H1 (cell line): ENCODE measurements at regions not wholly inside any gene's neighbourhood (a gene's known extent, or its start where the extent isn't known, plus 50 kb on each side); places are given as distances from the start of the nearest gene placed in this dataset.

ENCODE experiments used
- CBX5 ChIP-seq: fragments of 300-800, 300-1000 bp; sonication (generic); IDR thresholded peaks from 2 replicates; pipeline ENCODE4 v1.7.1; 2016; ENCODE audit warnings: antibody characterized with exemption, low read length, low read depth
- CTBP2 ChIP-seq: IDR thresholded peaks from 2 replicates; pipeline ENCODE4 v1.7.0; 2011; ENCODE audit warnings: borderline replicate concordance, mild to moderate bottlenecking, moderate library complexity, mixed read lengths, low read length; ENCODE audit not compliant: insufficient read depth, insufficient read length
- E2F6 ChIP-seq: IDR thresholded peaks from 2 replicates; pipeline ENCODE4 v1.6.1; 2012; ENCODE audit warnings: inconsistent platforms
- EP300 ChIP-seq, 2 experiments: IDR thresholded peaks; 1 replicate in 1 of 2; 2 replicates in 1 of 2; pipeline ENCODE4 v1.6.1; 2011 to 2012; ENCODE audit warnings: low read depth in 2 of 2, low read length in 2 of 2, mild to moderate bottlenecking in 2 of 2, borderline replicate concordance in 1 of 2, inconsistent platforms in 1 of 2, moderate library complexity in 1 of 2
- GTF2F1 ChIP-seq: IDR thresholded peaks from 2 replicates; pipeline ENCODE4 v1.6.1; 2012; ENCODE audit warnings: low read depth, low read length, improper control_type of control experiment, borderline replicate concordance
- HDAC6 ChIP-seq: IDR thresholded peaks from one replicate; pipeline ENCODE4 v1.7.1; 2012; ENCODE audit warnings: low read depth, mild to moderate bottlenecking, inconsistent platforms, low read length, moderate library complexity
- JUN ChIP-seq: IDR thresholded peaks from 2 replicates; pipeline ENCODE4 v1.6.1; 2011; ENCODE audit warnings: low read depth, mild to moderate bottlenecking, improper control_type of control experiment, low read length
- KDM5A ChIP-seq: fragments of 200-600 bp; IDR thresholded peaks from 2 replicates; pipeline ENCODE4 v1.7.1; 2012; ENCODE audit warnings: mild to moderate bottlenecking, low read length, inconsistent platforms, mixed read lengths
- POLR2AphosphoS5 ChIP-seq: IDR thresholded peaks from 2 replicates; pipeline ENCODE4 v1.6.1; 2011; ENCODE audit warnings: low read depth, low read length
- POU5F1 ChIP-seq: IDR thresholded peaks from 2 replicates; pipeline ENCODE4 v1.6.1; 2011; ENCODE audit warnings: low read depth, mild to moderate bottlenecking, low read length, moderate library complexity
- SP2 ChIP-seq: IDR thresholded peaks from 2 replicates; pipeline ENCODE4 v1.6.1; 2012; ENCODE audit warnings: mild to moderate bottlenecking, low read length, inconsistent platforms
- TBP ChIP-seq: IDR thresholded peaks from 2 replicates; pipeline ENCODE4 v1.6.1; 2011; ENCODE audit warnings: low read depth, low read length, improper control_type of control experiment
- YY1 ChIP-seq: IDR thresholded peaks from 2 replicates; pipeline ENCODE4 v1.6.1; 2011; ENCODE audit warnings: low read depth, mild to moderate bottlenecking, low read length
- TF ChIP-seq, protein P1 (sequence below): IDR thresholded peaks from 2 replicates; pipeline ENCODE4 v1.6.1; 2012; ENCODE audit warnings: low read length, inconsistent platforms
- TF ChIP-seq, protein P2 (sequence below), 3 experiments: IDR thresholded peaks; 1 replicate in 2 of 3; 2 replicates in 1 of 3; pipeline versions ENCODE4 v1.5.1 to v1.6.1; 2011; ENCODE audit warnings: low read length in 3 of 3, mild to moderate bottlenecking in 3 of 3, inconsistent platforms in 2 of 3, low read depth in 1 of 3, moderate library complexity in 1 of 3; ENCODE audit not compliant: insufficient read depth in 1 of 3; ENCODE audit errors: control extremely low read depth in 1 of 3

DNA sequence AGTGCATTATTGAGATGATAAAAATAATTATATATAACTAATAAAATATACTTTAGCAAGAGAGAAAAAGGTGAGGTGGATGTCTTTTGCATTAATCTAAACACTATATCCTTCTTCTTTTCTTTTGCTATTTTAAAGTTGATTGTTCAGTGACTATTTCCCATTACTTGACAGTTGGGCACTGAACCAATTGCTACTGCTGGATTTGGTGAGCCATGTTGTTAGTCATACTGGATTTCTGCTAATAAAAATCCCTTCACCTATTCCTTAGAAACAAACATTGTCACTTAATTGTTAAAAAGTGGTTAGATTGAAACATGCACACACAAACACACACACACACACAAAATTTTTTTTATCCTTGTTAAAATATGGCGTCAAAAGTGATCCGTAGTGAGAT lies 251.6 kb upstream of the ALG10 start (continued):
- no peak for TF ChIP-seq POU5F1
- no peak for TF ChIP-seq SP2
- TF ChIP-seq, protein P1, sequence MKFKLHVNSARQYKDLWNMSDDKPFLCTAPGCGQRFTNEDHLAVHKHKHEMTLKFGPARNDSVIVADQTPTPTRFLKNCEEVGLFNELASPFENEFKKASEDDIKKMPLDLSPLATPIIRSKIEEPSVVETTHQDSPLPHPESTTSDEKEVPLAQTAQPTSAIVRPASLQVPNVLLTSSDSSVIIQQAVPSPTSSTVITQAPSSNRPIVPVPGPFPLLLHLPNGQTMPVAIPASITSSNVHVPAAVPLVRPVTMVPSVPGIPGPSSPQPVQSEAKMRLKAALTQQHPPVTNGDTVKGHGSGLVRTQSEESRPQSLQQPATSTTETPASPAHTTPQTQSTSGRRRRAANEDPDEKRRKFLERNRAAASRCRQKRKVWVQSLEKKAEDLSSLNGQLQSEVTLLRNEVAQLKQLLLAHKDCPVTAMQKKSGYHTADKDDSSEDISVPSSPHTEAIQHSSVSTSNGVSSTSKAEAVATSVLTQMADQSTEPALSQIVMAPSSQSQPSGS, result no peak
- no peak for TF ChIP-seq TBP
- TF ChIP-seq KDM5A, result no peak
- no peak for TF ChIP-seq HDAC6
- TF ChIP-seq EP300 (IDR thresholded peaks at IDR 0.05; ENCODE audit: borderline replicate concordance in 1 of 2, low read depth in 2 of 2, low read length in 2 of 2), result no peak
- TF ChIP-seq JUN, result no peak
- TF ChIP-seq YY1, result no peak
- TF ChIP-seq POLR2AphosphoS5, result no peak
- no peak for TF ChIP-seq CTBP2
- TF ChIP-seq, protein P2, sequence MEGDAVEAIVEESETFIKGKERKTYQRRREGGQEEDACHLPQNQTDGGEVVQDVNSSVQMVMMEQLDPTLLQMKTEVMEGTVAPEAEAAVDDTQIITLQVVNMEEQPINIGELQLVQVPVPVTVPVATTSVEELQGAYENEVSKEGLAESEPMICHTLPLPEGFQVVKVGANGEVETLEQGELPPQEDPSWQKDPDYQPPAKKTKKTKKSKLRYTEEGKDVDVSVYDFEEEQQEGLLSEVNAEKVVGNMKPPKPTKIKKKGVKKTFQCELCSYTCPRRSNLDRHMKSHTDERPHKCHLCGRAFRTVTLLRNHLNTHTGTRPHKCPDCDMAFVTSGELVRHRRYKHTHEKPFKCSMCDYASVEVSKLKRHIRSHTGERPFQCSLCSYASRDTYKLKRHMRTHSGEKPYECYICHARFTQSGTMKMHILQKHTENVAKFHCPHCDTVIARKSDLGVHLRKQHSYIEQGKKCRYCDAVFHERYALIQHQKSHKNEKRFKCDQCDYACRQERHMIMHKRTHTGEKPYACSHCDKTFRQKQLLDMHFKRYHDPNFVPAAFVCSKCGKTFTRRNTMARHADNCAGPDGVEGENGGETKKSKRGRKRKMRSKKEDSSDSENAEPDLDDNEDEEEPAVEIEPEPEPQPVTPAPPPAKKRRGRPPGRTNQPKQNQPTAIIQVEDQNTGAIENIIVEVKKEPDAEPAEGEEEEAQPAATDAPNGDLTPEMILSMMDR (IDR thresholded peaks at IDR 0.05; ENCODE audit: control extremely low read depth in 1 of 3, insufficient read depth in 1 of 3, low read depth in 1 of 3, low read length in 3 of 3), result no peak
- TF ChIP-seq E2F6, result no peak
- TF ChIP-seq CBX5, result no peak
- no peak for TF ChIP-seq GTF2F1
